SHP77 (cell line): ENCODE measurements at regions not wholly inside any gene's neighbourhood (a gene's known extent, or its start where the extent isn't known, plus 50 kb on each side); places are given as distances from the start of the nearest gene placed in this dataset.

Source experiments
- DNase-seq, 2 experiments: peaks; one replicate each; lab custom pipeline; 2025; lab: John Stamatoyannopoulos, UW

GRCh38 chr12:77122236-77122635 lies 56.9 kb upstream of the E2F7 start:
- no peak for DNase-seq

GRCh38 chr12:77120156-77121085 lies 55.1 kb upstream of the E2F7 start:
- no peak for DNase-seq

- DNase-seq, result no peak
These were observed 53.3 kb upstream of the E2F7 start for GRCh38 chr12:77118696-77119095.

GRCh38 chr12:77116277-77116676 lies 50.9 kb upstream of the E2F7 start:
- no peak for DNase-seq

- DNase-seq, result no peak
These were observed 50.1 kb upstream of the E2F7 start for GRCh38 chr12:77115471-77115870.
